Left colon (tissue), 2 donors: ENCODE measurements at regions not wholly inside any gene's neighbourhood (a gene's known extent, or its start where the extent isn't known, plus 50 kb on each side); places are given as distances from the start of the nearest gene placed in this dataset.

Experiments
- ATAC-seq: fragments of 200-7000 bp; cut with Tn5 transposase; one replicate; pipeline ENCODE4 v1.9.1; 2020; ENCODE audit warnings: mild to moderate bottlenecking, moderate library complexity
- DNase-seq, 2 donors: peaks; one replicate each; pipeline ENCODE4 v3.0.0-alpha.2; 2020
- intact Hi-C, 2 donors: fragments of 100-400 bp; cut with DNase I in 1 of 2; cut with micrococcal nuclease in 1 of 2; formaldehyde crosslinking; loops; one replicate each; pipeline versions ENCODE4 v1.11.2 to v1.14.0; 2022; cut with DNase I, micrococcal nuclease
- donor health status: DM: no; HTN: no; CAD: no.
- donor health status: DM: yes; HTN: yes; CAD: no.

GRCh38 chr14:85459361-85460000, 70.5 kb upstream of the FLRT2 start:
- no peak for DNase-seq
- no peak for ATAC-seq
- intact Hi-C loops = no loop called here

- no peak for DNase-seq
- no peak for ATAC-seq
- intact Hi-C loops = no loop called here
Measured at GRCh38 chr14:85461432-85462133, 68.4 kb upstream of the FLRT2 start.

GRCh38 chr14:85463512-85463911, 66.4 kb upstream of the FLRT2 start:
- intact Hi-C loops = no loop called here
- no peak for DNase-seq
- ATAC-seq = no peak

- intact Hi-C loops = no loop called here
- DNase-seq (no peak), ATAC-seq (no peak)
Measured at GRCh38 chr14:85464135-85464895, 65.6 kb upstream of the FLRT2 start.

- intact Hi-C loops = no loop called here
- DNase-seq = no peak
- no peak for ATAC-seq
Measured at GRCh38 chr14:85466678-85467077, 63.3 kb upstream of the FLRT2 start.

- DNase-seq = no peak
- intact Hi-C loops = no loop called here
- ATAC-seq = no peak
Measured at GRCh38 chr14:85468816-85469215, 61.1 kb upstream of the FLRT2 start.

GRCh38 chr14:85471156-85471555, 58.8 kb upstream of the FLRT2 start:
- DNase-seq = no peak
- no peak for ATAC-seq
- intact Hi-C loops = no loop called here

GRCh38 chr14:85471744-85472143, 58.2 kb upstream of the FLRT2 start:
- no peak for DNase-seq
- intact Hi-C loops = no loop called here
- no peak for ATAC-seq

GRCh38 chr14:85474431-85474830, 55.5 kb upstream of the FLRT2 start:
- DNase-seq (no peak), ATAC-seq (no peak)
- intact Hi-C loops = no loop called here

- ATAC-seq (no peak), DNase-seq (no peak)
- intact Hi-C loops = no loop called here
Measured at GRCh38 chr14:85475113-85475512, 54.8 kb upstream of the FLRT2 start.

GRCh38 chr14:85479306-85479705, 50.6 kb upstream of the FLRT2 start:
- no peak for DNase-seq
- ATAC-seq = no peak
- intact Hi-C loops = no loop called here

- ATAC-seq (no peak), DNase-seq (no peak)
- intact Hi-C loops = no loop called here
Measured at GRCh38 chr14:85479771-85480170, 50.2 kb upstream of the FLRT2 start.
